Lower lobe of right lung (tissue), 2 donors: ENCODE measurements at regions not wholly inside any gene's neighbourhood (a gene's known extent, or its start where the extent isn't known, plus 50 kb on each side); places are given as distances from the start of the nearest gene placed in this dataset.
A peak's percentile ranks its signal among the peaks of the same experiment; 100 is the strongest.

Source experiments
- ATAC-seq, 2 donors: fragments of 200-7000 bp; cut with Tn5 transposase; one replicate each; pipeline ENCODE4 v1.9.1; 2020 to 2022; ENCODE audit warnings: mild to moderate bottlenecking in 2 of 2, moderate library complexity in 2 of 2
- DNase-seq: peaks from one replicate; pipeline ENCODE4 v3.0.0-alpha.2; 2020
- H3K27ac ChIP-seq: fragments of 200-600 bp; one replicate; pipeline ENCODE4 v1.8.0; 2022
- H3K27me3 ChIP-seq: fragments of 200-600 bp; one replicate; pipeline ENCODE4 v1.8.0; 2022; ENCODE audit warnings: low read depth
- H3K36me3 ChIP-seq: fragments of 200-600 bp; one replicate; pipeline ENCODE4 v1.8.0; 2022; ENCODE audit warnings: mild to moderate bottlenecking
- H3K4me1 ChIP-seq: fragments of 200-600 bp; one replicate; pipeline ENCODE4 v1.8.0; 2022
- H3K4me3 ChIP-seq: fragments of 200-600 bp; one replicate; pipeline ENCODE4 v1.8.0; 2022; ENCODE audit warnings: mild to moderate bottlenecking
- H3K9me3 ChIP-seq: fragments of 200-600 bp; one replicate; pipeline ENCODE4 v1.8.0; 2022
- intact Hi-C: fragments of 100-400 bp; cut with DNase I; formaldehyde crosslinking; loops from one replicate; pipeline ENCODE4 v1.11.0; 2022
- TF ChIP-seq, protein P1 (sequence below): fragments of 200-600 bp; IDR thresholded peaks from one replicate; pipeline ENCODE4 v1.8.0; 2022; ENCODE audit warnings: antibody characterized with exemption, mild to moderate bottlenecking
- donor health status: DM: no; HTN: yes; CAD: no; lungs with severe emphysema.

DNA sequence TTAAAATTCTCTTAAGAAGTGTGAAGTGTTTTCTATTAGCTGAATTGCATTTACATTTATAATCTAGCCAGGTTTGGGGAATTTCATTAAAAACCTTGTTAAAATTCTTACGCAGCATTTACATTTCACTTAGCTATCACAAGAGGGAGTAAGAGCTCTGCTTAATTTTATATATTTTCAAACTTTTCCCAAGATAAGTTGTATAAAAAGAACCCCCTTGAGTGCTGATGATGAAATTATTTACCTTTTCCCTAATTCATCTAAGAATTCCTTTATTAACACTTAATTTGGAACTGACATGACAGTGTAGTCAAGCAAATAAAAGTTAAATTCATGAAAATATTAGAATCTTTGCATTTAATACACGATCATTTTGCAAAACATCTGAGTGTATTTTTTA is 54.2 kb upstream of the ZSWIM2 start:
- no peaks in the 10 kb centered on the region for H3K36me3 ChIP-seq
- H3K4me3 ChIP-seq, result no peak overlapping the region
- H3K27ac ChIP-seq, result no peak overlapping the region
- intact Hi-C loops, result no loop called here
- no peaks in the 10 kb centered on the region for H3K27me3 ChIP-seq
- DNase-seq (no peak), ATAC-seq (no peak)
- H3K4me1 ChIP-seq, result no peaks in the 10 kb centered on the region
- no peaks in the 10 kb centered on the region for H3K9me3 ChIP-seq
- TF ChIP-seq, protein P1, sequence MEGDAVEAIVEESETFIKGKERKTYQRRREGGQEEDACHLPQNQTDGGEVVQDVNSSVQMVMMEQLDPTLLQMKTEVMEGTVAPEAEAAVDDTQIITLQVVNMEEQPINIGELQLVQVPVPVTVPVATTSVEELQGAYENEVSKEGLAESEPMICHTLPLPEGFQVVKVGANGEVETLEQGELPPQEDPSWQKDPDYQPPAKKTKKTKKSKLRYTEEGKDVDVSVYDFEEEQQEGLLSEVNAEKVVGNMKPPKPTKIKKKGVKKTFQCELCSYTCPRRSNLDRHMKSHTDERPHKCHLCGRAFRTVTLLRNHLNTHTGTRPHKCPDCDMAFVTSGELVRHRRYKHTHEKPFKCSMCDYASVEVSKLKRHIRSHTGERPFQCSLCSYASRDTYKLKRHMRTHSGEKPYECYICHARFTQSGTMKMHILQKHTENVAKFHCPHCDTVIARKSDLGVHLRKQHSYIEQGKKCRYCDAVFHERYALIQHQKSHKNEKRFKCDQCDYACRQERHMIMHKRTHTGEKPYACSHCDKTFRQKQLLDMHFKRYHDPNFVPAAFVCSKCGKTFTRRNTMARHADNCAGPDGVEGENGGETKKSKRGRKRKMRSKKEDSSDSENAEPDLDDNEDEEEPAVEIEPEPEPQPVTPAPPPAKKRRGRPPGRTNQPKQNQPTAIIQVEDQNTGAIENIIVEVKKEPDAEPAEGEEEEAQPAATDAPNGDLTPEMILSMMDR, result peak; percentile 36
